ENCODE measurements at regions not wholly inside any gene's neighbourhood (a gene's known extent, or its start where the extent isn't known, plus 50 kb on each side); places are given as distances from the start of the nearest gene placed in this dataset.

- DNase-seq (ENCODE audit: low read depth): no peak
These were observed 241.1 kb upstream of the KLF3 start for GRCh38 chr4:38422850-38423249.

- DNase-seq (ENCODE audit: low read depth): no peak
These were observed 239.7 kb upstream of the KLF3 start for GRCh38 chr4:38424151-38424871.

- DNase-seq (ENCODE audit: low read depth): no peak
These were observed 237.5 kb upstream of the KLF3 start for GRCh38 chr4:38426532-38426931.

GRCh38 chr4:38430841-38431240, 233.2 kb upstream of the KLF3 start:
- no peak for DNase-seq (ENCODE audit: low read depth)

GRCh38 chr4:38442073-38442788, 221.8 kb upstream of the KLF3 start:
- DNase-seq (ENCODE audit: low read depth): no peak

GRCh38 chr4:38449506-38450174, 214.4 kb upstream of the KLF3 start:
- DNase-seq (ENCODE audit: low read depth): no peak

GRCh38 chr4:38452009-38452408, 212.0 kb upstream of the KLF3 start:
- no peak for DNase-seq (ENCODE audit: low read depth)

GRCh38 chr4:38452542-38452941, 211.5 kb upstream of the KLF3 start:
- DNase-seq (ENCODE audit: low read depth): no peak

GRCh38 chr4:38453253-38453881, 210.6 kb upstream of the KLF3 start:
- DNase-seq (ENCODE audit: low read depth): no peak

GRCh38 chr4:38454284-38454683, 209.7 kb upstream of the KLF3 start:
- DNase-seq (ENCODE audit: low read depth): no peak

GRCh38 chr4:38455092-38455862, 208.7 kb upstream of the KLF3 start:
- DNase-seq (ENCODE audit: low read depth): no peak

- no peak for DNase-seq (ENCODE audit: low read depth)
These were observed 207.9 kb upstream of the KLF3 start for GRCh38 chr4:38456096-38456495.

- DNase-seq (ENCODE audit: low read depth): no peak
These were observed 202.7 kb upstream of the KLF3 start for GRCh38 chr4:38461342-38461741.

- no peak for DNase-seq (ENCODE audit: low read depth)
These were observed 201.5 kb upstream of the KLF3 start for GRCh38 chr4:38462367-38463055.

GRCh38 chr4:38463268-38463958, 200.6 kb upstream of the KLF3 start:
- no peak for DNase-seq (ENCODE audit: low read depth)

- DNase-seq (ENCODE audit: low read depth): no peak
These were observed 199.7 kb upstream of the KLF3 start for GRCh38 chr4:38464328-38464727.

- no peak for DNase-seq (ENCODE audit: low read depth)
These were observed 197.6 kb upstream of the KLF3 start for GRCh38 chr4:38466401-38466800.

GRCh38 chr4:38467296-38467695, 196.7 kb upstream of the KLF3 start:
- no peak for DNase-seq (ENCODE audit: low read depth)

- no peak for DNase-seq (ENCODE audit: low read depth)
These were observed 195.6 kb upstream of the KLF3 start for GRCh38 chr4:38468339-38468866.

GRCh38 chr4:38469410-38469809, 194.6 kb upstream of the KLF3 start:
- DNase-seq (ENCODE audit: low read depth): no peak

Measured in stimulated activated CD8-positive, alpha-beta memory T cell treated with anti-CD3 and anti-CD28 coated beads, Interleukin-7, amount 100 ng/mL, for 24 hours (primary cell).